ENCODE measurements at regions not wholly inside any gene's neighbourhood (a gene's known extent, or its start where the extent isn't known, plus 50 kb on each side); places are given as distances from the start of the nearest gene placed in this dataset.
"Not testable (repeated sequence)": the region's sequence is repeated elsewhere in the genome, so short reads cannot be mapped to it uniquely, and the experiment has no call there.

- no peak for DNase-seq (ENCODE audit: low spot score)
- CTCF ChIA-PET (ENCODE audit: unreplicated experiment): no interaction called here
- no peaks in the 10 kb centered on the region for H3K79me2 ChIP-seq (ENCODE audit: insufficient read depth, low read depth, low read length)
- H3K36me3 ChIP-seq (ENCODE audit: insufficient read depth, low read length): no peaks in the 10 kb centered on the region
- H3K9me2 ChIP-seq (ENCODE audit: insufficient read depth, low read length): no peaks in the 10 kb centered on the region
- BruUV-seq (replicated peaks): no TSS peak
- H3K4me1 ChIP-seq (ENCODE audit: insufficient read depth, low read length, poor library complexity, severe bottlenecking): no peaks in the 10 kb centered on the region
- H3K4me3 ChIP-seq (ENCODE audit: low read depth, low read length, poor library complexity, severe bottlenecking): no peak overlapping the region
- no peak overlapping the region for H3K27ac ChIP-seq (ENCODE audit: low read depth, low read length, poor library complexity, severe bottlenecking)
- POLR2A ChIA-PET: interaction anchor here (0.5 to 0.6 kb wide), 2 partner anchors 263 to 971 kb away, joined by 3 read pairs; no protein-coding TSS in a partner anchor
- H2AFZ ChIP-seq (ENCODE audit: low read length): no peak overlapping the region
- H3K9me3 ChIP-seq (ENCODE audit: low read length): no peaks in the 10 kb centered on the region
- H4K20me1 ChIP-seq (ENCODE audit: insufficient read depth, low read length): no peaks in the 10 kb centered on the region
- TF ChIP-seq EZH2phosphoT487 (IDR thresholded peaks at IDR 0.05; ENCODE audit: borderline replicate concordance, low read depth, low read length) (no peak), CTCF (conservative IDR thresholded peaks at IDR 0.05; ENCODE audit: low read length) (no peak)
- intact Hi-C loops (cut with micrococcal nuclease; ENCODE audit: unreplicated experiment): no loop called here
- H3K4me2 ChIP-seq (ENCODE audit: low read length): no peak overlapping the region
These were observed 251.7 kb upstream of the ST6GAL2 start for GRCh38 chr2:107137706-107138105.

- ChIA-PET CTCF (ENCODE audit: unreplicated experiment) (no interaction called here), POLR2A (no interaction called here)
- H3K79me2 ChIP-seq (ENCODE audit: insufficient read depth, low read depth, low read length): no peaks in the 10 kb centered on the region
- TF ChIP-seq EZH2phosphoT487 (IDR thresholded peaks at IDR 0.05; ENCODE audit: borderline replicate concordance, low read depth, low read length): no peak
- TF ChIP-seq CTCF (conservative IDR thresholded peaks at IDR 0.05; ENCODE audit: low read length): no peak
- DNase-seq (ENCODE audit: low spot score): no peak
- H2AFZ ChIP-seq (ENCODE audit: low read length): no peak overlapping the region
- H3K36me3 ChIP-seq (ENCODE audit: insufficient read depth, low read length): no peaks in the 10 kb centered on the region
- H3K4me1 ChIP-seq (ENCODE audit: insufficient read depth, low read length, poor library complexity, severe bottlenecking): no peaks in the 10 kb centered on the region
- H3K27ac ChIP-seq (ENCODE audit: low read depth, low read length, poor library complexity, severe bottlenecking): no peak overlapping the region
- no peaks in the 10 kb centered on the region for H3K9me3 ChIP-seq (ENCODE audit: low read length)
- no peak overlapping the region for H3K4me2 ChIP-seq (ENCODE audit: low read length)
- no peaks in the 10 kb centered on the region for H4K20me1 ChIP-seq (ENCODE audit: insufficient read depth, low read length)
- H3K9me2 ChIP-seq (ENCODE audit: insufficient read depth, low read length): no peaks in the 10 kb centered on the region
- BruUV-seq (replicated peaks): no TSS peak
- H3K4me3 ChIP-seq (ENCODE audit: low read depth, low read length, poor library complexity, severe bottlenecking): no peak overlapping the region
- intact Hi-C loops (cut with micrococcal nuclease; ENCODE audit: unreplicated experiment): no loop called here
These were observed 260.2 kb upstream of the ST6GAL2 start for GRCh38 chr2:107146181-107146580.

- BruUV-seq (replicated peaks); H3K9me2 ChIP-seq (ENCODE audit: insufficient read depth, low read length); H4K20me1 ChIP-seq (ENCODE audit: insufficient read depth, low read length); H3K79me2 ChIP-seq (ENCODE audit: insufficient read depth, low read depth, low read length); DNase-seq (ENCODE audit: low spot score); H3K4me3 ChIP-seq (ENCODE audit: low read depth, low read length, poor library complexity, severe bottlenecking); H3K9me3 ChIP-seq (ENCODE audit: low read length); H3K4me1 ChIP-seq (ENCODE audit: insufficient read depth, low read length, poor library complexity, severe bottlenecking); H2AFZ ChIP-seq (ENCODE audit: low read length); H3K4me2 ChIP-seq (ENCODE audit: low read length); H3K36me3 ChIP-seq (ENCODE audit: insufficient read depth, low read length); H3K27ac ChIP-seq (ENCODE audit: low read depth, low read length, poor library complexity, severe bottlenecking); intact Hi-C loops (cut with micrococcal nuclease; ENCODE audit: unreplicated experiment); CTCF ChIA-PET (ENCODE audit: unreplicated experiment): not testable (repeated sequence)
- POLR2A ChIA-PET: interaction anchor here (1.6 kb wide), 1 partner anchor 11 kb away, joined by 5 read pairs; no protein-coding TSS in a partner anchor
These were observed 260.7 kb upstream of the ST6GAL2 start for GRCh38 chr2:107146645-107147044.
